ENCODE measurements at regions not wholly inside any gene's neighbourhood (a gene's known extent, or its start where the extent isn't known, plus 50 kb on each side); places are given as distances from the start of the nearest gene placed in this dataset.

- DNase-seq = no peak
Observed at GRCh38 chr5:125348936-125349831, 602.7 kb upstream of the ZNF608 start.

GRCh38 chr5:125357660-125358059 is 611.2 kb upstream of the ZNF608 start:
- DNase-seq = no peak

- no peak for DNase-seq
Observed at GRCh38 chr5:125365747-125366146, 619.3 kb upstream of the ZNF608 start.

GRCh38 chr5:125367702-125368101 is 621.3 kb upstream of the ZNF608 start:
- DNase-seq = no peak

- no peak for DNase-seq
Observed at GRCh38 chr5:125370461-125371205, 624.2 kb upstream of the ZNF608 start.

GRCh38 chr5:125372694-125373631 is 626.5 kb upstream of the ZNF608 start:
- no peak for DNase-seq

- no peak for DNase-seq
Observed at GRCh38 chr5:125375143-125375542, 628.7 kb upstream of the ZNF608 start.

GRCh38 chr5:125376059-125376641 is 629.7 kb upstream of the ZNF608 start:
- no peak for DNase-seq

- DNase-seq = no peak
Observed at GRCh38 chr5:125377141-125377540, 630.7 kb upstream of the ZNF608 start.

- DNase-seq = no peak
Observed at GRCh38 chr5:125381290-125381689, 634.9 kb upstream of the ZNF608 start.

GRCh38 chr5:125384071-125384470 is 637.6 kb upstream of the ZNF608 start:
- no peak for DNase-seq

GRCh38 chr5:125390326-125390725 is 643.9 kb upstream of the ZNF608 start:
- DNase-seq = no peak

GRCh38 chr5:125393221-125393815 is 646.9 kb upstream of the ZNF608 start:
- no peak for DNase-seq

- DNase-seq = no peak
Observed at GRCh38 chr5:125394661-125395280, 648.3 kb upstream of the ZNF608 start.

GRCh38 chr5:125396462-125396861 is 650.0 kb upstream of the ZNF608 start:
- no peak for DNase-seq

GRCh38 chr5:125398466-125398865 is 652.0 kb upstream of the ZNF608 start:
- DNase-seq = no peak

GRCh38 chr5:125399885-125400284 is 653.4 kb upstream of the ZNF608 start:
- DNase-seq = no peak

- DNase-seq = no peak
Observed at GRCh38 chr5:125401724-125402622, 655.5 kb upstream of the ZNF608 start.

- no peak for DNase-seq
Observed at GRCh38 chr5:125402787-125403186, 656.3 kb upstream of the ZNF608 start.

GRCh38 chr5:125404056-125404455 is 657.6 kb upstream of the ZNF608 start:
- no peak for DNase-seq
